ENCODE measurements at regions not wholly inside any gene's neighbourhood (a gene's known extent, or its start where the extent isn't known, plus 50 kb on each side); places are given as distances from the start of the nearest gene placed in this dataset.

DNA sequence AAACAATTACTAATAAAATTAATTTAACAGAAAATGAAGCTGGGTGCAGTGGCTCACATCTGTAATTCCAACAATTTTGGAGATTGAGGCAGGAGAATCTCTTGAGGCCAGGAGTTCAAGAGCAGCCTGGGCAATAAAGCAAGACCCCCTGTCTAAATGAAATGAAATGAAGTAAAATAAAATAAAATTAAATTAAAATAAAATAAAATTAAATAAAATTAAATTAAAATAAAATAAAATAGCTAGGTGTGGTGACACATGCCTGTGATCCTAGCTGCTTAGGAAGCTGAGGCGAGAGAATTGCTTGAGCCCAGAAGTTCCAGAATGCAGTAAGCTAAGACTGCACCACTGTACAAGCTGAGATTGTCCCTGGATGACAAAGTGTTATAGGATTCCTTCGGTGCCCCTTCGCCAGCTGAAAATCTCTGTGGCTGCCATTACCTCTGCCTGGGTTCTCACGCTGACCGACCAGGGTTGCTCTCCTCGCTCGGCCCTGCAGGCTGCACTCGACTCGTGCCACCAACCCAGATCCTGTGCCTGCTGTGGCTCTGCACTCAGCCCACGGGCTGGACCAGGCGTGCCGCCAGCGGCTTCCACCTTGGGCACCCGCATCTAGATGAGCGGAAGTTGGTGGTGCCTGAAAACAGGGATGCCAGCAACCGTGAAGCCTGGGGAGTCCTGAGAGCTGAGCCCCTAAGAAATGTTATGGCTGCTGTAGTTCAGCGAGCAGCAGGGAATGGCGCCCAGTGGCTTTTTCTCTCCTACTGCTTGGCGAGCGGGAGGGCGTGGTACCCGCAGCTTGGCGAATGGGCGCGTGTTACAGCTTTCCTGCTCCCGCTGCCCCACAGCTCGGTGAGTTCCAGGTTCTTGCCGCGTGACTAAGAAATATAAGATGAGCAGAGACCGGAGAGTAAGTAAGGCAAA lies 539.2 kb upstream of the PCDH9 start:
- Histone ChIP-seq H3K9ac (ENCODE audit: insufficient read depth, low read length) (no peak overlapping the region), H3K4me2 (ENCODE audit: extremely low read depth, insufficient read depth, low read length) (no peak overlapping the region), H3K9me3 (ENCODE audit: control insufficient read depth, insufficient read depth, low read depth, low read length) (no peaks in the 10 kb centered on the region), H3K36me3 (ENCODE audit: control insufficient read depth, insufficient read depth, low read length) (no peaks in the 10 kb centered on the region), H3K79me2 (ENCODE audit: control insufficient read depth, insufficient read depth, low read length) (no peaks in the 10 kb centered on the region), H3K27me3 (ENCODE audit: control insufficient read depth, insufficient read depth, low read length) (no peaks in the 10 kb centered on the region), H3K27ac (ENCODE audit: insufficient read depth, low read length) (no peak overlapping the region), H3K4me3 (replicated peaks in 1 of 4; ENCODE audit: control extremely low read depth in 1 of 4, insufficient read depth in 1 of 4, low read depth in 3 of 4, low read length in 4 of 4) (no peak overlapping the region), H4K20me1 (ENCODE audit: control insufficient read depth, extremely low read depth, insufficient read depth, low read length) (no peaks in the 10 kb centered on the region), H3K4me1 (ENCODE audit: control insufficient read depth, extremely low read depth, insufficient read depth, low read length) (no peaks in the 10 kb centered on the region), H2AFZ (ENCODE audit: low read length) (no peak overlapping the region)
- TF ChIP-seq CTCF (conservative IDR thresholded peaks at IDR 0.05 in 1 of 2, IDR thresholded peaks at IDR 0.05 in 1 of 2; ENCODE audit: low read depth in 1 of 2, low read length in 2 of 2) (no peak), EZH2 (IDR thresholded peaks at IDR 0.05; ENCODE audit: low read length, missing control alignments) (no peak)
- no peak for DNase-seq (ENCODE audit: low read depth in 2 of 2)

GRCh38 chr13:67763984-67764383 lies 533.8 kb upstream of the PCDH9 start:
- Histone ChIP-seq H3K36me3 (ENCODE audit: control insufficient read depth, insufficient read depth, low read length) (no peaks in the 10 kb centered on the region), H3K9me3 (ENCODE audit: control insufficient read depth, insufficient read depth, low read depth, low read length) (no peaks in the 10 kb centered on the region)
- no peak for TF ChIP-seq EZH2 (IDR thresholded peaks at IDR 0.05; ENCODE audit: low read length, missing control alignments)

DNA sequence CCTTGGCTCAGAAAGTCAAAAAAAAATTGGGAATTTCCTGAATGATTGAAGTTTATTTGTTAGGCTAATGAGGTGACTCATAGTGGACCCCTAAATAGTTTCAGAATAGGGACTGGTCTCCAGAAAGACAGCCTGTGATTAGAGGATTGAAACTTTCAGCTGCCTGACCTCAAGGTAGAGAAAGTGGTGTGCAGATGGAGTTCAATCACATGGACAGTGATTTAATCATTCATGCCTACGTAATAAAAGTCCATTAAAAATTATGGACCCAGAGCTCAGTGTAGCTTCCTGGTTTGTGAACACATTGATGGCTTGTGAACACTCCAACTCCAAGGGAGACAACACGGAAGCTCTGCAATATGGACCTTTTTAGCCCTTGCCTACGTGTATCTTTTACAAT lies 533.2 kb upstream of the PCDH9 start:
- Histone ChIP-seq H3K27ac (ENCODE audit: insufficient read depth, low read length) (no peak overlapping the region), H2AFZ (ENCODE audit: low read length) (no peak overlapping the region), H4K20me1 (ENCODE audit: control insufficient read depth, extremely low read depth, insufficient read depth, low read length) (no peaks in the 10 kb centered on the region), H3K27me3 (ENCODE audit: control insufficient read depth, insufficient read depth, low read length) (no peaks in the 10 kb centered on the region), H3K4me1 (ENCODE audit: control insufficient read depth, extremely low read depth, insufficient read depth, low read length) (no peaks in the 10 kb centered on the region), H3K9ac (ENCODE audit: insufficient read depth, low read length) (no peak overlapping the region), H3K9me3 (ENCODE audit: control insufficient read depth, insufficient read depth, low read depth, low read length) (no peaks in the 10 kb centered on the region), H3K79me2 (ENCODE audit: control insufficient read depth, insufficient read depth, low read length) (no peaks in the 10 kb centered on the region), H3K4me3 (replicated peaks in 1 of 4; ENCODE audit: control extremely low read depth in 1 of 4, insufficient read depth in 1 of 4, low read depth in 3 of 4, low read length in 4 of 4) (no peak overlapping the region), H3K36me3 (ENCODE audit: control insufficient read depth, insufficient read depth, low read length) (no peaks in the 10 kb centered on the region), H3K4me2 (ENCODE audit: extremely low read depth, insufficient read depth, low read length) (no peak overlapping the region)
- no peak for DNase-seq (ENCODE audit: low read depth in 2 of 2)
- TF ChIP-seq CTCF (conservative IDR thresholded peaks at IDR 0.05 in 1 of 2, IDR thresholded peaks at IDR 0.05 in 1 of 2; ENCODE audit: low read depth in 1 of 2, low read length in 2 of 2) (no peak), EZH2 (IDR thresholded peaks at IDR 0.05; ENCODE audit: low read length, missing control alignments) (no peak)

More at GRCh38 chr13:67763984-67764383, 533.8 kb upstream of the PCDH9 start:
- Histone ChIP-seq H3K4me1 (ENCODE audit: control insufficient read depth, extremely low read depth, insufficient read depth, low read length) (no peaks in the 10 kb centered on the region), H3K4me2 (ENCODE audit: extremely low read depth, insufficient read depth, low read length) (no peak overlapping the region), H3K27me3 (ENCODE audit: control insufficient read depth, insufficient read depth, low read length) (no peaks in the 10 kb centered on the region), H2AFZ (ENCODE audit: low read length) (no peak overlapping the region), H3K4me3 (replicated peaks in 1 of 4; ENCODE audit: control extremely low read depth in 1 of 4, insufficient read depth in 1 of 4, low read depth in 3 of 4, low read length in 4 of 4) (no peak overlapping the region), H4K20me1 (ENCODE audit: control insufficient read depth, extremely low read depth, insufficient read depth, low read length) (no peaks in the 10 kb centered on the region), H3K9ac (ENCODE audit: insufficient read depth, low read length) (no peak overlapping the region), H3K27ac (ENCODE audit: insufficient read depth, low read length) (no peak overlapping the region), H3K79me2 (ENCODE audit: control insufficient read depth, insufficient read depth, low read length) (no peaks in the 10 kb centered on the region)
- no peak for DNase-seq (ENCODE audit: low read depth in 2 of 2)

All from fibroblast of lung (primary cell).